ENCODE measurements at regions not wholly inside any gene's neighbourhood (a gene's known extent, or its start where the extent isn't known, plus 50 kb on each side); places are given as distances from the start of the nearest gene placed in this dataset.
"Not testable (repeated sequence)": the region's sequence is repeated elsewhere in the genome, so short reads cannot be mapped to it uniquely, and the experiment has no call there.

DNA sequence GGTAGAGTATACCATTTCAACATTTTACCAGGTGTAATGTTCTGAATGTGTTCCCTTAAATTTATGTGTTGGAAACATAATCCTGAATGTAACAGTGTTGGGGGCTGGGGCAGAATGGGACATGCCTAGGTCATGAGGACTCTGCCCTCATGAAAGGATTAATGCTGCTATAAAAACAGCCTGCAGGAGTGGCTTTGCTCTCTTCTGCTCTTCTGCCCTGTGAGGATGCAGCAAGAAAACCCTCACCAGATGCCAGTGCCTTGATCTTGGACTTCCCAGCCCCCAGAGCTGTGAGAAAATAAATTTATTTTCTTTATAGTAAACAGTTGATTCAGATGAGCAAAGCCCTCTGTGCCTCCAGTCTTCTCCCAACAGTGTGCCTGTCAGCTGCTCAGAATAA lies 326.0 kb upstream of the ONECUT1 start:
- no peak for DNase-seq

DNA sequence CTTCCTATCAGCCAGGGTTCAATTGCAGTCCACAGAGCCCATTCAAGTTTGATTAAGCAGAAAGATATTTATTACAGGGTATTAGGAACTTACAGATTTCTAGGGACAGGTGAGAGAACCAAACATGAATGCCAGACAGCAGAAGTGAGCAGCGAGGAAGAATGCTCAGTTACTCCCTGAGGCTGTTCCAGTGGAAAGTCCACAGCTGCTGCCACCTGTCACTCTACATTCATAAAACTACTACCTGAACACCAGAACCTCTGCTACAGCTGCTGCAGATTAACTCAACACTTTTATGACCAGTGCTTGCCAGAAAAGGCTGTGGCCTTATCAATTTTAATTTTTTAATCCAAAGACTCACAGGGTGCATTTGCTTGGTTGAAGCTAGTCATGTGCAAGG lies 325.4 kb upstream of the ONECUT1 start:
- DNase-seq = no peak

DNA sequence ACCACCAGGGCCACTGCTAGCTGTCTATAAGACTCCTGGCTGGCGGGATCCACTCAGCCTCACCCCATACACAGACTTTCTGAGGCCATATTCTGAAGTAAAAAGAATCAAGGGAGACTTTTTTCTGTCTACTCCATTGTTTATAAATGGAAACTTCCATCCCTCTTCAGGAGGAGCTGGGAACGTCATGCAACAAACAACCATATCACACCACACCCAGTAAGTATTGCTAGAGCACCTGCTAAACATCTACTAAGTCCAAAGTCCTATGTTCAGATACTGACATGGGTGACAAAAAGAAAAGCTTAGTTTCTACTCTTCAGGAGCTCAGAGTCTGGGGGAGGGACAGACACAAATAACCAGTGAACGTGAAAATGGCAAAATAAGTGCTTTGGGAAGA lies 324.8 kb upstream of the ONECUT1 start:
- DNase-seq = no peak

DNA sequence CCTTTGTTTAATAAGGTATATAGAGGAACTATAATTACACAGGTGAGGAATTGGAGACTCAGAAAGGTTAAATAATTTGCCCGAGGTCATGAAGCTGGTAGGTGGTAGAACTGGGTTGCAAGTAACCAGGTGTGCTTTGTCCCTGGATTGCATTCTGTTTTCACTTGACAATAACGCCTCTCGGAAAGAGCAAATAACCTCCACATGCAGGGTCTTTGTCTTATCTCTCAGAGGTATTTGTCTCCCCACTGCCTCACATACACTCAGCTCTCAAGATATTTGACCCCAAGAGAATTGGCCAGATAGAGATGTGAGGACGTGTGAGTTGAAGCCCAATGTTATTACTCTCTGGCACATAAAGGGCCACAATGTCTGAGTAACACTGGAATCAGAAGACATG lies 320.9 kb upstream of the ONECUT1 start:
- no peak for DNase-seq

DNA sequence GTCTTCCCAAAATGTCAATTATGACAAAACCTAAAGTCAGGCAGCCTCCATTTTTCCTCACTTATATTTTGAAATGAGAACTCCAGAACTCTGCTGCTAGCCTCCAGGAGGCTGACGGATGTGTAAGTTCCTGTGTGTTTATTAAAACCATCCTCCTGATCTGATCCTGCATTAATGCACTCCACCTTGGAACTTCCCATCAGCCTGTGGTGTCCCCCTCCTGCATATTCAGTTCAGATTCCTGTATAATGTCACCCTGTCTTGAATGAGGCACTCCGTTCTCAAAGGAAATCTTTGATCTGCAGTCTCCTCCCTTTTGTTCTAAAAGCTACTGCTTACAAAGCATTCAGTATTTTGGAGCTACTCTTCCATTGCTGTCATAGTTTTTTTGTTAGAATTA lies 318.2 kb upstream of the ONECUT1 start:
- no peak for DNase-seq

DNA sequence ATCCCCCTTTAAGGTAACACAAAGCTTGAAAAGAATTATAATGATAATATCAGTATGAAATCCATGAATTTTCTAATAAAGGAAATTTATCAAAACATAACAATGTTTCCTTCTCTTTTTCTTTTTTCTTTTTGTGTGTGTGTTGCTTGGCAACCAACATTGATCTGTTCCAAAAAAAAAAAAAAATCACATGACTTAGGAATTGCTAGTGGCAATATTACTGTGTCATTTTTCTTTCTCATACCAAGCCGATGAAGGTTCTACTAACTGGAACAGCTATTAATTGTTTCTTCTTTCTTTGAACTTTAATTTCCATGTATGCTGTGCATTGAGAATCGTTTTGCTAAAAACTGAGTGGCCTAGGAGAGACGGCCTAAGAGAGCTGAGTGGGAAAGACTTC lies 317.7 kb upstream of the ONECUT1 start:
- no peak for DNase-seq

DNA sequence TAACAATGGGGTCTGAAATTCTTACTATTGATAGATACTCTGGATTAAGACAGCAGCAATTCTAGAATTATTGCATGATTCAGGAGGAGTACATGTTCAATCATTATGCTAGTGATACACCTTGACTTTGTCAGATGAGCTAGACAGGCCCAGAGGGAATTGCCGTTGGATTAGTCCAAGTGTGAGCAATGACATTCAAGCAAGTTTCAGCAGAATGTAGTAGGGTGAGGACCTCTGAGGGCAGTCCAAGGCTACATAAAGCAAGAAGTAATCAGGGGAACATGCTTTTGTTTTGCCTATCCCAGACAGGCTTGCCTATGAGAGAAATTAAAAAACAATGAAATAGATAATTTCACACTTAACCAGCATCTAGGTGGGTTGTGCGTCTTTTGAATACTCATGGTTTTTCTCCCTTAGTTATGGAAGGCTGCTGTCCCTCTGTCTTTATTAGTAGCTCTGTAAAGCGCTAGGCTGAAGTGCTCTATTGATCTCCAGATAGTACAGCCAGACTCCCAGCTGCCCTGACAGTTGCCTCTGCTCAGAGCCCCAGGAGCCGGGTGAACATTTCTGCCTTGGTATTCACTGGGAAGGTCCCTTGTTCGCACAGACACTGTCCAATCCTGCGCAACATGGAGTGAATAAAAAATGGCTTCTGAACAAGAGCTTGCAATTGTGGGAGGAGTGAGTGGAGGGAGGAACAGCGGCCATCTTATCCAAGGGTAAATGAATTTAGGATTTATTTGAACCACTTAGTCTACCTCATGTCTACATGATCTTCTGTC lies 316.6 kb upstream of the ONECUT1 start:
- DNase-seq = no peak

DNA sequence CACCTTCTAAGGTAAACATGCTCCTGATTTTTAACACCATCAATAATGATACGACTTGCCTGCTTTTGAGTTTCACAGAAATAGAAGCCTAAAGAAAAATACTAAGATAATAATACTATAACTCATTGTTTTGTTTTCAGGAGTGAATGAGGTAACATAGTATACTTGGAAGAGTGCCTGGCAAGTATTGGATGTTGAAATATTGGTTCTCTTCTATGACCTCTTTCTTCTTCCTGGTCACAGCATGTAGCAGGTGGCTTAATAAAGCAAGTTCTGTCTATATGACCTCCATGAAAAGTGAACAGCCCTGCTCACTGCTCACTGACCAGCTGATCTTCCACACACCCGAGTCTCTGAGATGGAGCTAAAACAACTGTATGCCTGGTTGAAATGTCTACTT lies 312.3 kb upstream of the ONECUT1 start:
- DNase-seq = no peak

DNA sequence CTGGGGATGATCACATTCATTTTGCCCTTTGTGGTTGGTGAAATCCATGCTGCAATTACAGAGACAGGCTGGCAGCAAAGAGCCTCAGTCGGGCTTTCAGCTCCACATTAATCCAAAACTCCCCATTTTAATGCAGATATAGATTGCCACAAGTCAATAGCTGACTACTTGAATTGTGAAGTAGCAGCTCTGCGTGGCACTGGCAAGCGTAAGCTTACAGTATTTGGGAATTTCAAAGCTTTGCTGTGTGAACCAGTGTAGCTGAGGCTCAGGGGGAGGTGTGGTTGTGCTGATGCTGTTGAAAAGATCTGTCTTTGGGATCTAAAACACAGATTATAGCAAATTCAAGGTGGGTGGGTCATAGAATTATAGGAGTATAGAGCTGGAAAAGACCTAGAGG lies 290.3 kb upstream of the ONECUT1 start:
- no peak for DNase-seq

DNA sequence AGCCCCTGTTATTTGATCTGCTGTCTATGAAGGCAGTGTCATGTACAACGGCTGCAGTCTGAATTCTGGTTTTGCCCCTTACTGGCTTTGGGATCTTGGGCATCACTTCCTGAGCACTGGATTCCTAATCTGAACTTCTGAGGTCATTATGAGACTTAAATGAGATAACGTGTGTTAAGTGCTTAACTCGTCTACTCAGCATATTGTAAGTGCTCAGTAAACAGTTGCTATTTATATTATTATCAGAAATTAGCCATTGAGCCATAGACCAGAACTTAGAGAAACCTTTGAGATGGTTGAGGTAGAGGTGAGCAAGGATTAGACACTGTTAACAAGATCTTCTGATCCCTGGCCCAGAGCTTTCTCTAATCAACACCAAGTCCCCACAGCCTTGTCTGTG lies 284.1 kb upstream of the ONECUT1 start:
- DNase-seq = no peak

DNA sequence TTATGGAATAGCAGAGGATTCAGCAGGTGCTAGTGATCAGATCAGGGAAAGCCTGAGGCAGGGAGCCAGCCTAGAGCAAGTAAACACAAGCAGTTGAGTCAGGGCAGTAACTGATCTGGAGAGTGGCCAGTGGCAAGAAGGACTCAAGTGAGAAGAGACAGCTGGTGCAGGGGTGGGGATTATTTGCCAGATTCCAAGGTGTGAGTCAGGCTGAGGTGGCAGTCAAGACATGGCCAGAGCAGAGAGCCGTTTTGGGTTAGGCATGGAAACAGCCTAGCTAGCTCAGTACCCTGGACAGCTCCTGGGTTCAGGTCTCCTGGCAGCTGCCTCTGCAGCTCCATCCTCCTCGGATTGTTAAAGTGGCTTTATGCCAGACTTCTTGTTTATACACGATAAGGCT lies 281.9 kb upstream of the ONECUT1 start:
- DNase-seq = peak in 1 of 2 donors; percentile 20

DNA sequence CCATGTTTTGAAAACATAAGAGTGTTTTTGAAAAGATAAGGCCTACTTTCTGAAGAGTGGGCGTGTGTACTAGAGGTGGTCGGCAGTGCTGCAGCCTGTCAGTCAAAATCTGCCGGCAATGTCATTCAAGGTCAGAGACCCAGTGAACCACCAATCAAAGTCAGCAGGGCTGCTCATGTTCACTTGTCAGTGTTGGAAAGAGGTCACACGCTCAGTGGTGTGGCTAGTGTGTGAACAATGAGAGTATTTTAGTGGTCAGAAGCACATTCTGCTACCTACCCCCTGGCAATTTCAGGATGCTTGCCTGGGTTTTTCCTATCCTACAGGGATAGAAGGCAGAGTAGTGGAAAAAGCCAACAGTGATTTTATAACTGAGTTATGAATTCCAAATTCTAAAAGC lies 278.5 kb upstream of the ONECUT1 start:
- no peak for DNase-seq

DNA sequence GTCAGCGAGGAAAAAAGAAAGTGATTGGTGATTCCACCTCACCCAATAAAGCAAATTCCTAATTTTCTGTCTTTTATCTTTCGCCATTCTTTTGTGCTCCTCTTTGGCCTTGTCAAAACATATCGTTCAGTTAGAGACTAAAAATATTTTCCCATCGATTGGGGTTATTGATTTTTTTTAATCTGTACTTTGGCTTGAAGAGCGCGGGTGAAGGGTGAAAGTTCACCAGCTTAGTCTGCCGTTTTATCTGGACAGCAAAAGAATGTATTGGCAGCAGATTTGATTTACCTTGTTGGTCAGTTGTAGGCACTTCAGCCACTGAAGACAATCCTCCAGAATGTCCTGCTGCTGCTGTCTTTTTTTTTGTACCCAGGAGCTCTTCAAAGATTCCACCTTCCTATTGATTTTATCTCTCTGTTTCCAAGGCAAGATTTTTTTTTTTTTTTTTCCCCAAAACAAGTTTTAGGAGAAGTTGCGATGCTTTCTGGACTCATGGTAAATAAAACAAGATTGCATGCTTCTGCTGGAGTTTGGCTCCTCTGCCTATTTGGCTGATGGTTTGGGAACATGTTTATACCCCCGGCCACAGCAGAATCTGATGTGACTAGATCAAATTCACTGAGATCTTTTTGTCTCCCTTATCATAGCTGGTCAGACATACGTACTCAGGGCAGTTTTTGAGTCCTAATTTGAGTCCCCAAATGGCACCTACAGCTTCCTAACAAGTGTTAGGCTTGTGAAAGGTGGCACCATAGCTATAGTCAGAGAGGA lies 269.3 kb upstream of the ONECUT1 start:
- DNase-seq = no peak

DNA sequence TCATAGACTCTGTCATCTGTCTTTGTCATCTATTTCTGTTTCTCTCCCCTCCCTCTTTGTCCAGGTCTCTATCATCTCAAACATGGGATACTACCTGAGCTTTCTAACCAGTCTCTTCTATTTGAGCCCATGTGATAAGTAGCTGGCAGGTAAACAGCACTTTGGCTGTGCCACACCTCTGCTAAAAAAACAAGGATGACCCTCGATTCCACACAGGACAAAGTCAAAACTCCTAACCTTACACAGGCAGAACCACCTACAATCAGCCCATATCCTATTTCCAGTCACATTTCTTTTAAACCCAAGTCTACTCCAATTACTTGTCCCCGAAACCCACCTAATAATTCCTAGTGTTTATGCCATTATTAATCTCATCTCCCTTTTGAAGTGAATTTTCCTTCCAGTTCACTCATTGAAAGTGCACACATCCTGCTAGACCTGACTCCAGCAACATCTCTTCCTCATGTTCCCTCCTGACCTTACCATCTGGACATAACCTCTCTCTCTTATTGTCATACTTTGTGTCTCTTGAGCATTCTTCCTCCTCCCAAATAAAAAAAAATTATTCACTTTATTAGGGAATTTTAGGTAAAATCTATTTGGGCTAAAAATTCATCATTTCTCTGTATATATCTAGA lies 256.1 kb upstream of the ONECUT1 start:
- no peak for DNase-seq

DNA sequence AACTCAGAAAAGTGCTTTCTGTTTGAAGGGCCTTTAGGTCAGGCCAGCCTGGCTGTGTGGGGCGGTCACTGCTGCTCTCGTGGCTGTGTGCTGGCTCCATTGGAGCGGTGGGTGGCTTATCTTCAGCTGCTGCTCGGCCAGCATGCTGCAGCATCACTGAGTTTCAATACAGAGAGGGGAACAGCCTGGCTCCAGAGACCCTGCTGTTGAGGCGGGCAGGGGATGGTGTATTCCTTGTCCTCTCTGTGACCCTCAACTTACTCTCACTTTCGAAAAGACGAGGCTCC lies 248.5 kb upstream of the ONECUT1 start:
- DNase-seq = no peak

DNA sequence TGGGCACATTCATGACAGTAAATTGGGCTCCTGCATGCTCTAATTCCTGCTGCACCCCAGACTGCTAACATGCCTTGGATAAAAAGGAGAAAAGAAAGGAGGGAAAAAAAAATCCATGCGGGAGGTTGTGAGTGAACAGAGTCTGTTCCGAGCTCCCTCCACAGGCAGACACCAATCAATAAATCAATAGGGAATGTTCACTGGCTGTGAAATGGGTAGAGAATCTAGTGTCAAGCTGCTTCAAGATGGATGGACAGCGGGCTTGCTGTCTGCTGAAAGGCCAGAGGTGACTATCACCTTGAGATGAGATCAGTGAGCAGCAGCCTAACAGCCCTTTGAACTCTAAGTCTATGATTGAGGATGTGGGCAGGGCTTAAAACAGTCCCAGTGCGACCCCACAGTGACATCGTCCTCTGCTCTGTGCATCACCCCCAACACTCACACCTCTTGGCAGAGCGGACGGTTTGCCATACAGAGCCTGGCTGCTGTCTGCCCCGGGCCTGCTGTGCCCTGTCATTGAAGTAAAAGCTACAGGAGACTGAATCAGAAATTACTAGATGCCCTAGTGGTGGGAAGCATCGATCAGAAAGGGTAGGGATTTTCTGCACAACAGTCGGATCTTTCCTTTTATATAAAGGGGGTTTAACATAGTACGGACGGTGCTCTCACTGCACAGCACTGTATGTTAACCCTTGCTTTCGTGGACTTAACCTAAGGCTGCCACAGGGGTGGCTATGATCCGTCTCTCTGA lies 247.9 kb upstream of the ONECUT1 start:
- DNase-seq = no peak

DNA sequence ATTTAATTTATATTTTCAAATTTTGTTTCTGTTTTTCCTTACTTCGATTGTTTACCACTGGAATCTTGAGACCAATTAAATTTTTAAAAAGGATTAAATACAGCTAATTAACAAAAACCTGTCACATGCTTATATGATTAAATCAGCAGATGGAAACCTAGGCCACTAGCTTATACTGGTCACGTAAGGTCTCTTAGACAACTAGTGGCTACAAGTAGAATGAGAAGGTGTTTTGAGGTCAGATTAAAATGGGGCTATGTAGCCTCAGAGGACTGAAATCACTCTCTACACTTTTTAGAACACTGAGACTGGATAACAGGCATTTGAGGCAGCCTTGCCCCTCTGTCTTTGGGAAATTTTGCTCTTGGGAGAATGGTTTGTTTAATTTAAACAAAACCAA lies 246.5 kb upstream of the ONECUT1 start:
- DNase-seq = no peak

DNA sequence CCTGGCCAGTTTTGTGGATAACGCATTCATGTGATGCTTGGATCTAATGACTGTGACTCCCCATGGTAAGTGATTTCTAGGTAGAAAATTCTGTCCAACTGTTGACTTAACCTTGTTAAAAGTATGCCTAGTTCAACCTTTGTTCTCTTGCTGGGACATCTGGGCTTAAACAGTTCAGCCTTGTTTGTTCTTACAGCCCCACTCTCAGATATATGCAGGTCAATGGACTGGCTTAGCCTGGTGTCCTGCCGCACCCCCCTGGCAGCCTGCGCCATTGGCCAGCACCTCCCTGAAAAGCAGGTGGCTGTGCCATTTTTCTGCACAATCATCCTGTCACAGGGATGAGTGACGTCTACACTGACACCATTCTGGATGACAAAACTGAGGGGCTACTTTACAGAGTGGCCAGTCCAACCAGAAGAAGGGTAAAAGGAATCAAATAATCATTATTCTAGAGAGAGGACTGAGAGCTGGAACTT lies 244.7 kb upstream of the ONECUT1 start:
- DNase-seq = no peak

DNA sequence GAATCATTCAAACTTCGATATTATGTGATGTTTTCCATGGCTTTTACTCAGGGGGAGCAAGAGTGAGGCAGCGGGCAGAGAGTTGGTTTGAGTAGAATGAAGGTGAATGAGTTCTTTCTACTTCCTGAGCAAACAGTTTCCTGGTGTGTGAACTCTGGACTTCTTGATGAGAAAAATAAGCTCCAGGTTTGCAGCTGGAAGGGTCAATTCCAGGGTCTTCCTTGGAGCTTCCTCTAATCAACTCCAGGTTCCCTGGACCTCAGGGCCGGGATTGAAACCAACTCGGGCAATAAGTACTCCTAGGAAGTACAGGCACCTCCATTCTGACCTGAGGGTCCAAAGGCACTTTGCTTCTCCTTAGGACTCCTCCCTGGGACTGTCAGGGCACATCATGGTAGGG lies 243.6 kb upstream of the ONECUT1 start:
- no peak for DNase-seq

DNA sequence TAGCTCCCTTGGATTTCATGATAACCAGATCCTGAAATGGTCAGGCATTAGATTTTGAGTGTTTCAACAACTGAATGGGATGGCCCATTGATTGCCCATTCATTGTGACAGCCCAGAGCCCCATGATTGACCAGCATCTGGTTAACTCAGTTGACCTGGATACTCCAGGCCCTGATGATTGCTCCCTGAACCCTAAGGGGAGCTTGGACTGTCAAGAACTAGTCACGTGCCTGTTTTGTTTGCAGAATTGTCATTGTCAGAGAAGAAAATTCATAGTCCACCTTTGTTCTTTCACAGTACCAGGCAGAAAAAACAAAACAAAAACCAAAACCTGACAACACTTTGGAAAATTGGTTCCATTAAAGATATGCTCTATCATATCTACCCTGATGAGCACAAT lies 241.3 kb upstream of the ONECUT1 start:
- DNase-seq = no peak

DNA sequence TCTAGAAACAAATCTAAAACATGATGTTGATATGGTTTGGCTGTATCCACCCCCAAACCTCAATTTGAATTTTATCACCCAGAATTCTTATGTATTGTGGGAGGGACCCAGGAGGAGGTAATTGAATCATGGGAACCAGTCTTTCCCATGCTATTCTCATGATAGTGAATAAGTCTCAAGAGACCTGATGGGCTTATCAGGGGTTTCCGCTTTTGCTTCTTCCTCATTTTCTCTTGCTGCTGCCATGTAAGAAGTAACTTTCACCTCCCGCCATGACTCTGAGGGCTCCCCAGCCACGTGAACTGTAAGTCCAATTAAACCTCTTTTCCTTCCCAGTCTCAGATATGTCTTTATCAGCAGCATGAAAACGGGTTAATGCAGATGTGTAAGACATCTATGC lies 232.7 kb upstream of the ONECUT1 start:
- no peak for DNase-seq

DNA sequence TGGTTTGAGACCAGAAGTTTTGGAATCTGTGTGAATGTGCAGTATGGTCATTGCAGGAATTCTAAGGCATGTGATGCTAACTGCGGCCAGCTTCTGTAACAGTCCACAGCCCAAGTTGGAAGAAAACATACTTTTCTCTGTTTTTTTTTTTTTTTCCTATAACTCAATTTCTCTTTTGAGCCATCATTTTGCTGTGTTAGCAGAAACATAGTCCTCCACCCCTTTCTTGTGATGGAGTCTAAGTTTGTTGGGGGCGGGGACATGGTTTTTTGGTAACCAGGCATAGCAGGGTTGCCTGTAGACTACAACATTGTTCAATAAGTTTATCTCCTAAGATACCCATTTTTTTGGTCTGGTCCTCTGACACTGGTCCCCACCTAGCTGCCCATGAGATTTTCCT lies 223.2 kb upstream of the ONECUT1 start:
- no peak for DNase-seq

DNA sequence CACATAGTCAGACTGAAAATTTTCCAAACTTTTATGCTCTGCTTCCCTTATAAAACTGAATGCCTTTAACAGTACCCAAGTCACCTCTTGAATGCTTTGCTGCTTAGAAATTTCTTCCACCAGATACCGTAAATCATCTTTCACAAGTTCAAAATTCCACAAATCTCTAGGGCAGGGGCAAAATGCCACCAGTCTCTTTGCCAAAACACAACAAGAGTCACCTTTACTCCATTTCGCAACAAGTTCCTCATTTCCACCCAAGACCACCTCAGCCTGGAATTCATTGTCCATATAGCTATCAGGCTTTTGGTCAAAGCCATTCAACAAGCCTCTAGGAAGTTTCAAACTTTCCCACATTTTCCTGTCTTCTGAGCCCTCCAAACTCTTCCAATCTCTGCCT lies 221.6 kb upstream of the ONECUT1 start:
- not testable (repeated sequence) for DNase-seq

All from hippocampal formation (tissue), 2 donors.